Panc1 (cell line): ENCODE measurements at regions not wholly inside any gene's neighbourhood (a gene's known extent, or its start where the extent isn't known, plus 50 kb on each side); places are given as distances from the start of the nearest gene placed in this dataset.

ENCODE experiments used
- ATAC-seq: fragments of 200-7000 bp; cut with Tn5 transposase; 2 replicates; pipeline ENCODE4 v1.9.1; 2020; ENCODE audit warnings: mild to moderate bottlenecking, moderate library complexity
- BruUV-seq: library from RNA; stranded (reverse); fragments of 400-500 nt; replicated peaks from 2 replicates; lab custom pipeline; 2021; lab: Mats Ljungman, UMichigan
- CTCF ChIA-PET: fragments of 300-600 bp; sonication (Branson Sonifier 250); formaldehyde crosslinking; loops from one replicate; lab custom pipeline; 2022; ENCODE audit warnings: antibody characterized with exemption; lab: Charles Lee
- POLR2A ChIA-PET: fragments of 300-600 bp; sonication (Branson Sonifier 250); formaldehyde crosslinking; loops from one replicate; lab custom pipeline; 2022; ENCODE audit warnings: antibody characterized with exemption; lab: Charles Lee
- DNase-seq: peaks from one replicate; pipeline ENCODE4 v3.0.0-alpha.2; 2010; ENCODE audit warnings: low read depth, low spot score
- H3K27ac ChIP-seq: 2 replicates; pipeline ENCODE4 v1.5.1; 2011; ENCODE audit warnings: mild to moderate bottlenecking, low read length, inconsistent platforms
- H3K27me3 ChIP-seq: fragments of 200-500 bp; sonication (Bioruptor generic); 2 replicates; pipeline ENCODE4 v1.6.0; 2014; ENCODE audit warnings: low read length, inconsistent platforms; ENCODE audit not compliant: control insufficient read depth, insufficient read depth
- H3K36me3 ChIP-seq: fragments of 200-500 bp; sonication (Bioruptor generic); 2 replicates; pipeline ENCODE4 v1.5.1; 2014; ENCODE audit warnings: inconsistent platforms, mild to moderate bottlenecking, low read length, moderate library complexity; ENCODE audit not compliant: control insufficient read depth, insufficient read depth
- H3K4me1 ChIP-seq: 2 replicates; pipeline ENCODE4 v1.5.1; 2011; ENCODE audit warnings: inconsistent platforms, mild to moderate bottlenecking, low read length, moderate library complexity; ENCODE audit not compliant: control insufficient read depth, insufficient read depth
- H3K4me3 ChIP-seq, 2 experiments: 2 replicates each; pipeline ENCODE4 v1.5.1; 2011 to 2012; ENCODE audit warnings: low read depth in 2 of 2, low read length in 2 of 2, mild to moderate bottlenecking in 2 of 2, inconsistent platforms in 1 of 2, moderate library complexity in 1 of 2
- H3K9me3 ChIP-seq: fragments of 200-500 bp; sonication (Bioruptor generic); 2 replicates; pipeline ENCODE4 v1.5.1; 2014; ENCODE audit warnings: low read depth, mild to moderate bottlenecking, inconsistent platforms, low read length, moderate library complexity; ENCODE audit not compliant: control insufficient read depth, insufficient read depth
- POLR2AphosphoS5 ChIP-seq: IDR thresholded peaks from 2 replicates; pipeline ENCODE4 v1.6.1; 2012; ENCODE audit warnings: mild to moderate bottlenecking, low read depth, low read length, moderate library complexity
- SIN3A ChIP-seq: IDR thresholded peaks from 2 replicates; pipeline ENCODE4 v1.6.1; 2012; ENCODE audit warnings: low read depth, mild to moderate bottlenecking, low read length, moderate library complexity, borderline replicate concordance; ENCODE audit not compliant: insufficient read depth
- TCF7L2 ChIP-seq: IDR thresholded peaks from 2 replicates; pipeline ENCODE4 v1.6.1; 2011; ENCODE audit warnings: mild to moderate bottlenecking, low read depth, low read length, inconsistent platforms
- in situ Hi-C: cut with HindIII; loops from 2 replicates; pipeline ENCODE4 v1.10.0; 2016; ENCODE audit warnings: low sequenced_read_pairs, low pct_unique_long_range_greater_than_20kb
- intact Hi-C: fragments of 100-400 bp; cut with micrococcal nuclease; formaldehyde crosslinking; loops from one replicate; pipeline ENCODE4 v1.10.0; 2022; ENCODE audit not compliant: unreplicated experiment
- TF ChIP-seq, protein P1 (sequence below): fragments of 450-650 bp; IDR thresholded peaks from 2 replicates; pipeline ENCODE4 v1.5.1; 2017; ENCODE audit warnings: mild to moderate bottlenecking
- TF ChIP-seq, protein P2 (sequence below), 2 experiments: IDR thresholded peaks; 2 replicates each; pipeline ENCODE4 v1.6.1; 2011 to 2012; ENCODE audit warnings: low read depth in 2 of 2, control low read depth in 1 of 2, low read length in 1 of 2, mild to moderate bottlenecking in 1 of 2, moderate library complexity in 1 of 2; ENCODE audit not compliant: insufficient read depth in 1 of 2

DNA sequence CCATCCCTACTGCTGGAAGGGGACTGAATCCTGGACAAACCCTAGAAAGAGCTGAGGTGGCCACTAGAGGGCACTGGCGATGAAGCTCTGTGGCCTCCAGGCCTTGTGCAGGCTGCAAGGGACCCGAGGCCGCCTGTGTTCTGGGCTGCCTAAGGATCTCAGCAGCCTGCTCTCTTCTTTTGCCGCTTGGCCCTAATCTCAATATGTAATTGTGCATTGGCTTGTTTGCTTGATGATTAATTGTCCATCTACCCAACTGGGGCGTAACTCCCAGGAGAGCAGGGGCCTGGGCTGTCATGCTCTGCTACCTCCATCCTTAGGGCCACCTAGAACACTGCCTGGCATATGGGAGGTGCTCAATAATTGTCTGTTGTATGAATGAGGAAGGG, 73.8 kb downstream of the SYNE3 start:
- intact Hi-C loops = loop anchor here (2.0 kb wide), 1 partner anchor 84 kb away; no protein-coding TSS in a partner anchor
- Histone ChIP-seq H3K27me3 (no peaks in the 10 kb centered on the region), H3K4me3 (no peak overlapping the region), H3K9me3 (no peaks in the 10 kb centered on the region), H3K36me3 (no peaks in the 10 kb centered on the region), H3K4me1 (no peaks in the 10 kb centered on the region), H3K27ac (no peak overlapping the region)
- TF ChIP-seq, protein P1, sequence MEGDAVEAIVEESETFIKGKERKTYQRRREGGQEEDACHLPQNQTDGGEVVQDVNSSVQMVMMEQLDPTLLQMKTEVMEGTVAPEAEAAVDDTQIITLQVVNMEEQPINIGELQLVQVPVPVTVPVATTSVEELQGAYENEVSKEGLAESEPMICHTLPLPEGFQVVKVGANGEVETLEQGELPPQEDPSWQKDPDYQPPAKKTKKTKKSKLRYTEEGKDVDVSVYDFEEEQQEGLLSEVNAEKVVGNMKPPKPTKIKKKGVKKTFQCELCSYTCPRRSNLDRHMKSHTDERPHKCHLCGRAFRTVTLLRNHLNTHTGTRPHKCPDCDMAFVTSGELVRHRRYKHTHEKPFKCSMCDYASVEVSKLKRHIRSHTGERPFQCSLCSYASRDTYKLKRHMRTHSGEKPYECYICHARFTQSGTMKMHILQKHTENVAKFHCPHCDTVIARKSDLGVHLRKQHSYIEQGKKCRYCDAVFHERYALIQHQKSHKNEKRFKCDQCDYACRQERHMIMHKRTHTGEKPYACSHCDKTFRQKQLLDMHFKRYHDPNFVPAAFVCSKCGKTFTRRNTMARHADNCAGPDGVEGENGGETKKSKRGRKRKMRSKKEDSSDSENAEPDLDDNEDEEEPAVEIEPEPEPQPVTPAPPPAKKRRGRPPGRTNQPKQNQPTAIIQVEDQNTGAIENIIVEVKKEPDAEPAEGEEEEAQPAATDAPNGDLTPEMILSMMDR = peak; percentile 87
- TF ChIP-seq POLR2AphosphoS5 = no peak
- no peak for TF ChIP-seq SIN3A
- POLR2A ChIA-PET = interaction anchor here (1.2 kb wide), 1 partner anchor 91 kb away, joined by 3 read pairs; no protein-coding TSS in a partner anchor
- no TSS peak for BruUV-seq
- DNase-seq = peak; percentile 51
- CTCF ChIA-PET = interaction anchor here (0.7 to 1.3 kb wide), 8 partner anchors 10 to 117 kb away, joined by 3 to 24 read pairs (median 4); partner anchors contain the start of gene SYNE3
- ATAC-seq = peak; percentile 98
- in situ Hi-C loops = no loop called here

GRCh38 chr14:95442016-95442632, 74.3 kb downstream of the SYNE3 start:
- intact Hi-C loops (loop anchor here (2.0 kb wide), 1 partner anchor 85 kb away; no protein-coding TSS in a partner anchor), in situ Hi-C loops (no loop called here)
- H3K27ac ChIP-seq = no peak overlapping the region
- H3K36me3 ChIP-seq = no peaks in the 10 kb centered on the region
- TF ChIP-seq, protein P2, sequence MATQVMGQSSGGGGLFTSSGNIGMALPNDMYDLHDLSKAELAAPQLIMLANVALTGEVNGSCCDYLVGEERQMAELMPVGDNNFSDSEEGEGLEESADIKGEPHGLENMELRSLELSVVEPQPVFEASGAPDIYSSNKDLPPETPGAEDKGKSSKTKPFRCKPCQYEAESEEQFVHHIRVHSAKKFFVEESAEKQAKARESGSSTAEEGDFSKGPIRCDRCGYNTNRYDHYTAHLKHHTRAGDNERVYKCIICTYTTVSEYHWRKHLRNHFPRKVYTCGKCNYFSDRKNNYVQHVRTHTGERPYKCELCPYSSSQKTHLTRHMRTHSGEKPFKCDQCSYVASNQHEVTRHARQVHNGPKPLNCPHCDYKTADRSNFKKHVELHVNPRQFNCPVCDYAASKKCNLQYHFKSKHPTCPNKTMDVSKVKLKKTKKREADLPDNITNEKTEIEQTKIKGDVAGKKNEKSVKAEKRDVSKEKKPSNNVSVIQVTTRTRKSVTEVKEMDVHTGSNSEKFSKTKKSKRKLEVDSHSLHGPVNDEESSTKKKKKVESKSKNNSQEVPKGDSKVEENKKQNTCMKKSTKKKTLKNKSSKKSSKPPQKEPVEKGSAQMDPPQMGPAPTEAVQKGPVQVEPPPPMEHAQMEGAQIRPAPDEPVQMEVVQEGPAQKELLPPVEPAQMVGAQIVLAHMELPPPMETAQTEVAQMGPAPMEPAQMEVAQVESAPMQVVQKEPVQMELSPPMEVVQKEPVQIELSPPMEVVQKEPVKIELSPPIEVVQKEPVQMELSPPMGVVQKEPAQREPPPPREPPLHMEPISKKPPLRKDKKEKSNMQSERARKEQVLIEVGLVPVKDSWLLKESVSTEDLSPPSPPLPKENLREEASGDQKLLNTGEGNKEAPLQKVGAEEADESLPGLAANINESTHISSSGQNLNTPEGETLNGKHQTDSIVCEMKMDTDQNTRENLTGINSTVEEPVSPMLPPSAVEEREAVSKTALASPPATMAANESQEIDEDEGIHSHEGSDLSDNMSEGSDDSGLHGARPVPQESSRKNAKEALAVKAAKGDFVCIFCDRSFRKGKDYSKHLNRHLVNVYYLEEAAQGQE (IDR thresholded peaks at IDR 0.05; ENCODE audit: insufficient read depth in 1 of 2, low read depth in 2 of 2, low read length in 1 of 2) = no peak
- CTCF ChIA-PET = interaction anchor here (0.6 to 1.3 kb wide), 9 partner anchors 11 to 554 kb away, joined by 3 to 24 read pairs (median 4); partner anchors contain the start of gene SYNE3
- no peak for DNase-seq
- H3K4me3 ChIP-seq = no peak overlapping the region
- no peaks in the 10 kb centered on the region for H3K27me3 ChIP-seq
- ATAC-seq = peak; percentile 31; the same call in 1 of the 2 replicates
- no peaks in the 10 kb centered on the region for H3K9me3 ChIP-seq
- no peaks in the 10 kb centered on the region for H3K4me1 ChIP-seq
- POLR2A ChIA-PET = interaction anchor here (1.2 kb wide), 1 partner anchor 92 kb away, joined by 3 read pairs; no protein-coding TSS in a partner anchor
- no TSS peak for BruUV-seq

DNA sequence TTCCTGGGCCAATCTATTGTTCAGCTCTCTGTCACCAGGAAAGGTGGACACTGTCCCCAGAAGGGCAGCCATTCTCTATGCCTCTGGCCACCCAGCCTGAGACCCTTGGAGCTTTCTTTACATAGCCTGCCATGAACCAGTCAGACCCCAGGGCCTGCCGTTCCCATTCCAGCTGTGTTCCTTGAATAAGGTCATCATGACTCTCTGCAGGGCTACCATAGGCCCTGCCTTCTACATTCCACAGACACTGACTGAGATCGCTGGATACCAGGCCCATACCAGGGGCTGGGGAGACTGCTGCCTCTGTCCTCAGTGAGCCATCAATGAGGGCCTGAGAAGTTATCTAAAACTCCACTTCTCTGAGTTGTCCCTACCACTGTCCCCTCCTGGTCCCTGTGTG, 75.5 kb downstream of the SYNE3 start:
- in situ Hi-C loops = no loop called here
- DNase-seq = no peak
- no peaks in the 10 kb centered on the region for H3K9me3 ChIP-seq
- H3K4me1 ChIP-seq = no peaks in the 10 kb centered on the region
- H3K27me3 ChIP-seq = no peaks in the 10 kb centered on the region
- POLR2A ChIA-PET = no interaction called here
- intact Hi-C loops = no loop called here
- ATAC-seq = no peak
- H3K36me3 ChIP-seq = no peaks in the 10 kb centered on the region
- BruUV-seq = no TSS peak
- H3K27ac ChIP-seq = no peak overlapping the region
- no peak overlapping the region for H3K4me3 ChIP-seq
- CTCF ChIA-PET = no interaction called here
- TF ChIP-seq, protein P1 = no peak
- TF ChIP-seq, protein P2 (IDR thresholded peaks at IDR 0.05; ENCODE audit: insufficient read depth in 1 of 2, low read depth in 2 of 2, low read length in 1 of 2) = no peak
- TF ChIP-seq POLR2AphosphoS5 = no peak
- TF ChIP-seq TCF7L2 = no peak
